Psoas muscle (tissue), 7 donors: ENCODE measurements at regions not wholly inside any gene's neighbourhood (a gene's known extent, or its start where the extent isn't known, plus 50 kb on each side); places are given as distances from the start of the nearest gene placed in this dataset.

Experiments
- ATAC-seq, 4 donors: fragments of 200-7000 bp; cut with Tn5 transposase; one replicate each; pipeline ENCODE4 v1.9.1; 2020; ENCODE audit warnings: moderate library complexity in 3 of 4, mild to moderate bottlenecking in 2 of 4
- DNase-seq, 2 donors: peaks; one replicate each; pipeline ENCODE4 v3.0.0-alpha.2; 2020
- H3K27ac ChIP-seq: fragments of 200-600 bp; one replicate; pipeline ENCODE4 v1.8.0; 2022
- H3K27me3 ChIP-seq, 3 donors: fragments of 200-600 bp in 1 of 3; one replicate each; pipeline versions ENCODE4 v1.6.1 to v1.8.0; 2013 to 2022; ENCODE audit warnings: low read length in 2 of 3, mild to moderate bottlenecking in 2 of 3, moderate library complexity in 1 of 3; ENCODE audit not compliant: insufficient read depth in 3 of 3
- H3K36me3 ChIP-seq, 2 donors: fragments of 200-600 bp in 1 of 2; one replicate each; pipeline versions ENCODE4 v1.6.1 to v1.8.0; 2013 to 2022; ENCODE audit warnings: low read depth in 1 of 2, mild to moderate bottlenecking in 1 of 2, moderate library complexity in 1 of 2; ENCODE audit not compliant: insufficient read depth in 1 of 2
- H3K4me1 ChIP-seq: fragments of 200-600 bp; one replicate; pipeline ENCODE4 v1.8.0; 2022
- H3K4me3 ChIP-seq: fragments of 200-600 bp; one replicate; pipeline ENCODE4 v1.8.0; 2022; ENCODE audit warnings: mild to moderate bottlenecking
- H3K9me3 ChIP-seq: fragments of 200-600 bp; one replicate; pipeline ENCODE4 v1.8.0; 2022
- CTCF ChIP-seq: fragments of 200-600 bp; IDR thresholded peaks from one replicate; pipeline ENCODE4 v1.8.0; 2022; ENCODE audit warnings: antibody characterized with exemption
- WGBS, 3 donors: extraction: QIAGEN DNeasy Blood & Tissue Kit; methylation state at CpG; one replicate each; pipeline versions ENCODE4 v1.1.6 to v1.1.7; 2013; 5-methylcytosine and 5-hydroxymethylcytosine counted together
- intact Hi-C, 2 donors: fragments of 100-400 bp; cut with DNase I; formaldehyde crosslinking; loops; one replicate each; pipeline versions ENCODE4 v1.11.0 to v1.14.2; 2022
- donor health status: healthy with polysubstance abuse.
- donor health status: DM: no; HTN: no; CAD: no; lungs with moderate emphysema.
- donor health status: Bipolar disorder and iron deficiency.
- donor health status: healthy.
- donor health status: DM: yes; HTN: yes; CAD: no.
- donor health status: DM: no; HTN: no; CAD: no.
- donor health status: DM: yes; HTN: yes; CAD: no.

GRCh38 chr1:98305362-98305761 is 356.2 kb upstream of the SNX7 start:
- intact Hi-C loops: no loop called here
- Histone ChIP-seq H3K27me3 (no peaks in the 10 kb centered on the region), H3K9me3 (no peaks in the 10 kb centered on the region), H3K4me3 (no peak overlapping the region), H3K4me1 (no peaks in the 10 kb centered on the region), H3K27ac (no peak overlapping the region), H3K36me3 (no peaks in the 10 kb centered on the region)
- WGBS, 3 donors: 52 to 63% (median 57%) methylated on average over 2 of the region's 2 CpGs
- DNase-seq (no peak), ATAC-seq (no peak)
- no peak for TF ChIP-seq CTCF

GRCh38 chr1:98304888-98305287 is 356.6 kb upstream of the SNX7 start:
- no peak overlapping the region for H3K4me3 ChIP-seq
- H3K27me3 ChIP-seq: no peaks in the 10 kb centered on the region
- H3K27ac ChIP-seq: no peak overlapping the region
- no peak for TF ChIP-seq CTCF
- ATAC-seq (no peak), DNase-seq (no peak)
- intact Hi-C loops: no loop called here
- H3K4me1 ChIP-seq: no peaks in the 10 kb centered on the region
- no peaks in the 10 kb centered on the region for H3K36me3 ChIP-seq
- H3K9me3 ChIP-seq: no peaks in the 10 kb centered on the region

- 76 to 79% (median 77%) methylated on average over 3 of the region's 3 CpGs for WGBS, 3 donors
- H3K27me3 ChIP-seq: no peaks in the 10 kb centered on the region
- DNase-seq: no peak
- H3K4me3 ChIP-seq: no peak overlapping the region
- intact Hi-C loops: no loop called here
- ATAC-seq: no peak
- no peaks in the 10 kb centered on the region for H3K9me3 ChIP-seq
- no peak overlapping the region for H3K27ac ChIP-seq
- H3K4me1 ChIP-seq: no peaks in the 10 kb centered on the region
- H3K36me3 ChIP-seq: no peaks in the 10 kb centered on the region
- TF ChIP-seq CTCF: no peak
Observed at GRCh38 chr1:98299861-98300260, 361.7 kb upstream of the SNX7 start.

- ATAC-seq (no peak), DNase-seq (no peak)
- Histone ChIP-seq H3K4me3 (no peak overlapping the region), H3K27me3 (no peaks in the 10 kb centered on the region), H3K36me3 (no peaks in the 10 kb centered on the region), H3K4me1 (no peaks in the 10 kb centered on the region), H3K27ac (no peak overlapping the region), H3K9me3 (no peaks in the 10 kb centered on the region)
- no peak for TF ChIP-seq CTCF
- intact Hi-C loops: no loop called here
Observed at GRCh38 chr1:98299313-98299712, 362.2 kb upstream of the SNX7 start.

- H3K27ac ChIP-seq: no peak overlapping the region
- 73 to 78% (median 76%) methylated on average over 2 of the region's 2 CpGs for WGBS, 3 donors
- no peak for ATAC-seq
Observed at GRCh38 chr1:98298319-98298718, 363.2 kb upstream of the SNX7 start.

More at GRCh38 chr1:98298319-98298718, 363.2 kb upstream of the SNX7 start:
- H3K9me3 ChIP-seq: no peaks in the 10 kb centered on the region
- intact Hi-C loops: no loop called here
- H3K27me3 ChIP-seq: no peaks in the 10 kb centered on the region
- no peaks in the 10 kb centered on the region for H3K36me3 ChIP-seq
- no peak for TF ChIP-seq CTCF
- no peaks in the 10 kb centered on the region for H3K4me1 ChIP-seq
- H3K4me3 ChIP-seq: no peak overlapping the region
- DNase-seq: no peak
